Uterus (tissue), 2 donors: ENCODE measurements at regions not wholly inside any gene's neighbourhood (a gene's known extent, or its start where the extent isn't known, plus 50 kb on each side); places are given as distances from the start of the nearest gene placed in this dataset.

Source experiments
- POLR2A ChIP-seq, 2 donors: fragments of 450-650 bp; IDR thresholded peaks; one replicate each; pipeline ENCODE4 v1.6.1; 2016; ENCODE audit warnings: antibody characterized with exemption in 2 of 2, mild to moderate bottlenecking in 1 of 2, moderate library complexity in 1 of 2
- TF ChIP-seq, protein P1 (sequence below), 4 experiments: fragments of 200-600 bp in 2 of 4; fragments of 450-650 bp in 2 of 4; sonication (generic) in 2 of 4; IDR thresholded peaks; one replicate each; pipeline ENCODE4 v1.5.1; 2016 to 2019; ENCODE audit warnings: antibody characterized with exemption in 4 of 4, mild to moderate bottlenecking in 2 of 4, moderate library complexity in 1 of 4

DNA sequence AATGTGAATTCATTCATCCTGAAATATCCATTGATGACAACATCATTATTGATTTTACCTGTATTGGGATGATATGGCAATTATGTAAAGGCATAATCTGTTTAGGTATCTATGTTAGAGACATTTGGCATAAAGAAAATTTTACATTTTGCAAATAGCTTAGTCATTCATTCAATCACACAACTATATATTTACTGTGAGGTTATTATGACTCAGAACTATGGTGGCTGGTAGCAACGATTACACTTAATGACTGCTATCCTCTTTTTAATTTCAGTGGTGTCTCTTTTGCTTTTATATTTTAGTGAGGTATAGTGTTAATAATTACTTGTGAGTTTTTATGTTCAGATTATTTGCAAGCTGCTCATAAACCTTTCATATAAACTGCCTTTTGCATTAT is 955.9 kb downstream of the SLITRK6 start:
- TF ChIP-seq, protein P1, sequence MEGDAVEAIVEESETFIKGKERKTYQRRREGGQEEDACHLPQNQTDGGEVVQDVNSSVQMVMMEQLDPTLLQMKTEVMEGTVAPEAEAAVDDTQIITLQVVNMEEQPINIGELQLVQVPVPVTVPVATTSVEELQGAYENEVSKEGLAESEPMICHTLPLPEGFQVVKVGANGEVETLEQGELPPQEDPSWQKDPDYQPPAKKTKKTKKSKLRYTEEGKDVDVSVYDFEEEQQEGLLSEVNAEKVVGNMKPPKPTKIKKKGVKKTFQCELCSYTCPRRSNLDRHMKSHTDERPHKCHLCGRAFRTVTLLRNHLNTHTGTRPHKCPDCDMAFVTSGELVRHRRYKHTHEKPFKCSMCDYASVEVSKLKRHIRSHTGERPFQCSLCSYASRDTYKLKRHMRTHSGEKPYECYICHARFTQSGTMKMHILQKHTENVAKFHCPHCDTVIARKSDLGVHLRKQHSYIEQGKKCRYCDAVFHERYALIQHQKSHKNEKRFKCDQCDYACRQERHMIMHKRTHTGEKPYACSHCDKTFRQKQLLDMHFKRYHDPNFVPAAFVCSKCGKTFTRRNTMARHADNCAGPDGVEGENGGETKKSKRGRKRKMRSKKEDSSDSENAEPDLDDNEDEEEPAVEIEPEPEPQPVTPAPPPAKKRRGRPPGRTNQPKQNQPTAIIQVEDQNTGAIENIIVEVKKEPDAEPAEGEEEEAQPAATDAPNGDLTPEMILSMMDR (IDR thresholded peaks at IDR 0.05) = no peak
- no peak for TF ChIP-seq POLR2A (IDR thresholded peaks at IDR 0.05)
